A673 (cell line): ENCODE measurements at regions not wholly inside any gene's neighbourhood (a gene's known extent, or its start where the extent isn't known, plus 50 kb on each side); places are given as distances from the start of the nearest gene placed in this dataset.

ENCODE experiments used
- BruUV-seq: library from RNA; stranded (reverse); fragments of 400-500 nt; replicated peaks from 2 replicates; lab custom pipeline; 2021; lab: Mats Ljungman, UMichigan
- CTCF ChIA-PET: fragments of 300-600 bp; sonication (Branson Sonifier 250); formaldehyde crosslinking; loops from one replicate; lab custom pipeline; 2022; ENCODE audit warnings: antibody characterized with exemption; lab: Charles Lee
- POLR2A ChIA-PET: fragments of 300-600 bp; sonication (Branson Sonifier 250); formaldehyde crosslinking; loops from one replicate; lab custom pipeline; 2022; ENCODE audit warnings: antibody characterized with exemption; ENCODE audit not compliant: low non-redundant PET; lab: Charles Lee
- DNase-seq: peaks from one replicate; pipeline ENCODE4 v3.0.0-alpha.2; 2015; ENCODE audit warnings: low spot score
- H3K27ac ChIP-seq: fragments of 200-600 bp; sonication (generic); 2 replicates; pipeline ENCODE4 v1.5.1; 2016; ENCODE audit warnings: mixed run types, low read depth, mild to moderate bottlenecking, mixed read lengths, antibody characterized with exemption, low read length; ENCODE audit not compliant: poor library complexity, severe bottlenecking
- H3K27me3 ChIP-seq: fragments of 200-600 bp; sonication (generic); replicated peaks from 2 replicates; pipeline ENCODE4 v1.6.1; 2017; ENCODE audit warnings: mixed run types, low read depth, mild to moderate bottlenecking, mixed read lengths, antibody characterized with exemption, low read length; ENCODE audit not compliant: insufficient read depth, poor library complexity
- H3K36me3 ChIP-seq: fragments of 200-600 bp; sonication (generic); 2 replicates; pipeline ENCODE4 v1.6.1; 2016; ENCODE audit warnings: mixed run types, mild to moderate bottlenecking, mixed read lengths, antibody characterized with exemption, low read length; ENCODE audit not compliant: insufficient read depth, poor library complexity, severe bottlenecking
- H3K4me1 ChIP-seq: fragments of 200-600 bp; sonication (generic); 2 replicates; pipeline ENCODE4 v1.6.1; 2017; ENCODE audit warnings: mixed run types, mild to moderate bottlenecking, mixed read lengths, antibody characterized with exemption, low read length; ENCODE audit not compliant: insufficient read depth, poor library complexity, severe bottlenecking
- H3K4me3 ChIP-seq: fragments of 200-600 bp; sonication (generic); 2 replicates; pipeline ENCODE4 v1.5.1; 2016; ENCODE audit warnings: low read depth, mixed run types, mild to moderate bottlenecking, mixed read lengths, low read length; ENCODE audit not compliant: poor library complexity, severe bottlenecking
- H3K9me3 ChIP-seq: fragments of 200-600 bp; sonication (generic); 2 replicates; pipeline ENCODE4 v1.6.1; 2016; ENCODE audit warnings: mixed run types, low read depth, mild to moderate bottlenecking, mixed read lengths, antibody characterized with exemption, low read length; ENCODE audit not compliant: poor library complexity, severe bottlenecking
- EZH2 ChIP-seq: fragments of 200-600 bp; sonication (generic); IDR thresholded peaks from 2 replicates; pipeline ENCODE4 v1.6.1; 2017; ENCODE audit warnings: borderline replicate concordance, low read depth, mild to moderate bottlenecking, mixed read lengths, antibody characterized with exemption, low read length; ENCODE audit not compliant: poor library complexity, severe bottlenecking
- intact Hi-C: fragments of 100-400 bp; cut with micrococcal nuclease; formaldehyde crosslinking; loops from one replicate; pipeline ENCODE4 v1.10.0; 2022; ENCODE audit not compliant: unreplicated experiment
- TF ChIP-seq, protein P1 (sequence below): fragments of 300-800, 200-600 bp; sonication (generic); conservative IDR thresholded peaks from 2 replicates; pipeline ENCODE4 v1.5.1; 2017; ENCODE audit warnings: low read depth, mild to moderate bottlenecking, antibody characterized with exemption, low read length, moderate library complexity, mixed read lengths

GRCh38 chr1:166340709-166341108, 173.9 kb upstream of the FAM78B start:
- Histone ChIP-seq H3K4me3 (no peak overlapping the region), H3K9me3 (no peaks in the 10 kb centered on the region), H3K27ac (no peak overlapping the region), H3K36me3 (no peaks in the 10 kb centered on the region), H3K27me3 (no peaks in the 10 kb centered on the region), H3K4me1 (no peaks in the 10 kb centered on the region)
- CTCF ChIA-PET, result no interaction called here
- DNase-seq, result no peak
- POLR2A ChIA-PET, result no interaction called here
- intact Hi-C loops, result no loop called here
- BruUV-seq, result no TSS peak
- TF ChIP-seq EZH2, result no peak
- TF ChIP-seq, protein P1, sequence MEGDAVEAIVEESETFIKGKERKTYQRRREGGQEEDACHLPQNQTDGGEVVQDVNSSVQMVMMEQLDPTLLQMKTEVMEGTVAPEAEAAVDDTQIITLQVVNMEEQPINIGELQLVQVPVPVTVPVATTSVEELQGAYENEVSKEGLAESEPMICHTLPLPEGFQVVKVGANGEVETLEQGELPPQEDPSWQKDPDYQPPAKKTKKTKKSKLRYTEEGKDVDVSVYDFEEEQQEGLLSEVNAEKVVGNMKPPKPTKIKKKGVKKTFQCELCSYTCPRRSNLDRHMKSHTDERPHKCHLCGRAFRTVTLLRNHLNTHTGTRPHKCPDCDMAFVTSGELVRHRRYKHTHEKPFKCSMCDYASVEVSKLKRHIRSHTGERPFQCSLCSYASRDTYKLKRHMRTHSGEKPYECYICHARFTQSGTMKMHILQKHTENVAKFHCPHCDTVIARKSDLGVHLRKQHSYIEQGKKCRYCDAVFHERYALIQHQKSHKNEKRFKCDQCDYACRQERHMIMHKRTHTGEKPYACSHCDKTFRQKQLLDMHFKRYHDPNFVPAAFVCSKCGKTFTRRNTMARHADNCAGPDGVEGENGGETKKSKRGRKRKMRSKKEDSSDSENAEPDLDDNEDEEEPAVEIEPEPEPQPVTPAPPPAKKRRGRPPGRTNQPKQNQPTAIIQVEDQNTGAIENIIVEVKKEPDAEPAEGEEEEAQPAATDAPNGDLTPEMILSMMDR, result no peak

DNA sequence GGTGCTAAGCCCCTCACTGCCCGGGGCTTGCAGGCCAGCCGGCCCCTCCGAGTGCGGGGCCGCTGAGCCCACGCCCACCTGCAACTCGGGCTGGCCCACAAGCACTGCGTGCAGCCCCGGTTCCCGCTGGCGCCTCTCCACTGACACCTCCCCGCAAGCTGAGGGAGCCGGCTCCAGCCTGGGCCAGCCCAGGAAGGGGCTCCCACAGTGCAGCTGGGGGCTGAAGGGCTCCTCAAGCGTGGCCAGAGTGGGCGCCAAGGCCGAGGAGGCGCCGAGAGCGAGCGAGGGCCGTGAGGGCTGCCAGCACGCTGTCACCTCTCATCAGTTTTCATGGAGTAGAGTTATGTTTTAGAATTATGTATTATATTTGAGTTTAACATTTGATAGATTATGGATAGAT, 176.5 kb upstream of the FAM78B start:
- no peak for DNase-seq
- no peak overlapping the region for H3K4me3 ChIP-seq
- H3K27me3 ChIP-seq, result no peaks in the 10 kb centered on the region
- peaks cover 3% of the 10 kb centered on the region for H3K9me3 ChIP-seq
- BruUV-seq, result no TSS peak
- POLR2A ChIA-PET, result no interaction called here
- intact Hi-C loops, result no loop called here
- TF ChIP-seq, protein P1, result no peak
- TF ChIP-seq EZH2, result no peak
- H3K4me1 ChIP-seq, result no peaks in the 10 kb centered on the region
- CTCF ChIA-PET, result no interaction called here
- no peak overlapping the region for H3K27ac ChIP-seq
- H3K36me3 ChIP-seq, result no peaks in the 10 kb centered on the region

DNA sequence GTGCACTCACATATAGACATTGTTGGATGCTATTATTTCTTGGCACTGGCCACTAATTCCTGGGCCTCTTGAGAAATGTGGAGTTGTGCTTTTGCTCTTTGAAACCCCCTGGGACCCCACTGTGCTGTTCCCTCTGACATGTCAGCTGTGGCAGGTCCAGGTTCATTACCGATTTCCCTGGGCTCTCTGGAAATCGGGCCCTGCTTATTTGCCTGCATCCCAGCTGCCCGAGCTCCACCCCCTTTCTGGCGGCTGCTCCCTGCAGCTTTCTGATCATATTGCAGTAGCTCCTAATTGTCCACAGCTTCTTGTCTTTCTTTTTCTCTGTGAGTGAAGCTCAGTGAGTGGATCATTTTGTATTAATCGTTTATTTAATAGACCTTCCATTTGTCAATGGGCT, 183.7 kb upstream of the FAM78B start:
- Histone ChIP-seq H3K4me3 (no peak overlapping the region), H3K36me3 (no peaks in the 10 kb centered on the region), H3K9me3 (peaks cover 3% of the 10 kb centered on the region), H3K27ac (no peak overlapping the region), H3K4me1 (no peaks in the 10 kb centered on the region), H3K27me3 (no peaks in the 10 kb centered on the region)
- TF ChIP-seq EZH2, result no peak
- TF ChIP-seq, protein P1, result no peak
- intact Hi-C loops, result no loop called here
- POLR2A ChIA-PET, result no interaction called here
- CTCF ChIA-PET, result no interaction called here
- BruUV-seq, result no TSS peak
- DNase-seq, result peak; percentile 4
